ENCODE measurements at regions not wholly inside any gene's neighbourhood (a gene's known extent, or its start where the extent isn't known, plus 50 kb on each side); places are given as distances from the start of the nearest gene placed in this dataset.

- no peak for TF ChIP-seq CTCF (conservative IDR thresholded peaks at IDR 0.05; ENCODE audit: low read depth, low read length)
- no peak overlapping the region for H3K4me3 ChIP-seq (ENCODE audit: low read depth, low read length)
- DNase-seq (ENCODE audit: low read depth): no peak
These were observed 215.6 kb upstream of the PPFIA2 start for GRCh38 chr12:81974762-81975161.

- H3K4me3 ChIP-seq (ENCODE audit: low read depth, low read length): no peak overlapping the region
- DNase-seq (ENCODE audit: low read depth): no peak
- no peak for TF ChIP-seq CTCF (conservative IDR thresholded peaks at IDR 0.05; ENCODE audit: low read depth, low read length)
These were observed 209.3 kb upstream of the PPFIA2 start for GRCh38 chr12:81968421-81968820.

GRCh38 chr12:81963636-81964035, 204.5 kb upstream of the PPFIA2 start:
- DNase-seq (ENCODE audit: low read depth): no peak
- H3K4me3 ChIP-seq (ENCODE audit: low read depth, low read length): no peak overlapping the region
- no peak for TF ChIP-seq CTCF (conservative IDR thresholded peaks at IDR 0.05; ENCODE audit: low read depth, low read length)

GRCh38 chr12:81963026-81963425, 203.9 kb upstream of the PPFIA2 start:
- no peak overlapping the region for H3K4me3 ChIP-seq (ENCODE audit: low read depth, low read length)
- no peak for DNase-seq (ENCODE audit: low read depth)
- no peak for TF ChIP-seq CTCF (conservative IDR thresholded peaks at IDR 0.05; ENCODE audit: low read depth, low read length)

- no peak for DNase-seq (ENCODE audit: low read depth)
- H3K4me3 ChIP-seq (ENCODE audit: low read depth, low read length): no peak overlapping the region
- no peak for TF ChIP-seq CTCF (conservative IDR thresholded peaks at IDR 0.05; ENCODE audit: low read depth, low read length)
These were observed 203.1 kb upstream of the PPFIA2 start for GRCh38 chr12:81962126-81962856.

- no peak overlapping the region for H3K4me3 ChIP-seq (ENCODE audit: low read depth, low read length)
- TF ChIP-seq CTCF (conservative IDR thresholded peaks at IDR 0.05; ENCODE audit: low read depth, low read length): no peak
These were observed 199.3 kb upstream of the PPFIA2 start for GRCh38 chr12:81958406-81958805.

GRCh38 chr12:81957631-81958030, 198.5 kb upstream of the PPFIA2 start:
- H3K4me3 ChIP-seq (ENCODE audit: low read depth, low read length): no peak overlapping the region
- peak; percentile 3 for DNase-seq (ENCODE audit: low read depth)
- TF ChIP-seq CTCF (conservative IDR thresholded peaks at IDR 0.05; ENCODE audit: low read depth, low read length): no peak

More at GRCh38 chr12:81958406-81958805, 199.3 kb upstream of the PPFIA2 start:
- DNase-seq (ENCODE audit: low read depth): no peak

Data from choroid plexus epithelial cell (primary cell).